H4 (cell line): ENCODE measurements at regions not wholly inside any gene's neighbourhood (a gene's known extent, or its start where the extent isn't known, plus 50 kb on each side); places are given as distances from the start of the nearest gene placed in this dataset.

Experiments
- DNase-seq: peaks from one replicate; pipeline ENCODE4 v3.0.0-alpha.2; 2015; ENCODE audit warnings: low spot score

GRCh38 chrX:110430293-110431076 is 71.8 kb downstream of the RTL9 start:
- DNase-seq, result no peak

GRCh38 chrX:110432091-110432905 is 73.7 kb downstream of the RTL9 start:
- no peak for DNase-seq

GRCh38 chrX:110432906-110433215 is 74.2 kb downstream of the RTL9 start:
- no peak for DNase-seq

DNA sequence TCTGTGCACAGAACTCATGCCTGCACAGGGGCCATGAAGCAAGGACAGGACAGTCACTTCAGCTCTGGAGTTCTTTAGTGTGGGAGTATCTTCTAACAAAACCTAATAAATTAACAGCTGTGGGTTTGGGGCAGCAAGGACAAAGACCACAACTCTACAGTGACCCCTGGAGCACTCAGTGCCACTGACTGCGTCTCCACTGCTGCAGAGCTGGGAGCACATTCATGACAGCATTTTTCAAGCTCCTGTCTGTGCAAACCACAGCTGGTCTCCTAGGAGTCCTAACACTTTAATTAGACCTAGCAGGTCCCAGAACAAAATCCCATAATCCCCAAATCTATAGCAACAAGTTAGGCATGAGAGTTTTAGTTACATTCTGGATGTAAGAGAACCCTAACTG is 76.5 kb downstream of the RTL9 start:
- DNase-seq, result no peak

DNA sequence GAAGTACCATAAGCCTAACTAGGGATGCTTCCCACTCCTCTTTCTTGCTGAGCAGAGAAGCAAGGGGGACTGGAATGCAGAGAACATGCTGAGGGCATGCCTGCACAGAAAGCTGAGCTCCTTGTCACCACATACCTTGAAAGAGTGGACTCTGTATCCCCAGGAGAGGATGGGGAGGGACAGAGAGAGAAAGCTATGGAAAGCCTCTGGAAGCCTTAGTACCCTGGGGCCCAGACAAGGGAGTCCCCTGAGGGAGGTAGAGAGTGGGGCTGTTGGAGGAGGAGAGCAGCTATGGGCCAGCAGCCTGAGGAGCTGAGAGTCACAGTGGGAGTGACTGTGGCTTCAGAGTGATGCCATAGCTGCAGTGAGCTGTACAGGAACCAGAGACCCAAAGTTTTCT is 77.9 kb downstream of the RTL9 start:
- no peak for DNase-seq

- DNase-seq, result no peak
Measured at GRCh38 chrX:110437686-110438085, 79.0 kb downstream of the RTL9 start.

GRCh38 chrX:110440016-110440805 is 81.6 kb downstream of the RTL9 start:
- DNase-seq, result no peak

DNA sequence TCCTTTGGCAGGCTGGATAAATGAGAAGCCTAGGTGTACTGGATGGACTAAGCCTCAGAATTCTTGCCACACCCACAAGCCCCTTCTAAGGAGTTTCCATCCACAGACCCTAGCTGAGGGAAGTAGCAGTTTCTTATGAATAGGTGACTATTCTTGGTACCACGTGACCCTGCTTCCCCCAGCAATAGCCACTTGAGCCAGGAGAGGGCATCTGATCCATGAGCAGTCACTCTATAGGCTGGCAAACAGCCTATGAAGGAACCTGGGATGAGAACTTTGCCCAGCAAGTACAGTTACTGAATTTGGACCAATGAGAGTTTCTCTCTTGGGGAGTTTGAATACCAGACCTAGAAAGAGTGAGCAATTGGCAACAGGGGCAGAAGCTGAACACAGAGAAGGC is 84.0 kb downstream of the RTL9 start:
- DNase-seq, result peak; percentile 76

GRCh38 chrX:110444996-110445395 is 86.3 kb downstream of the RTL9 start:
- no peak for DNase-seq

GRCh38 chrX:110448459-110448858 is 89.8 kb downstream of the RTL9 start:
- DNase-seq, result no peak

GRCh38 chrX:110449312-110449711 is 90.7 kb downstream of the RTL9 start:
- no peak for DNase-seq

GRCh38 chrX:110450050-110450449 is 91.4 kb downstream of the RTL9 start:
- DNase-seq, result peak; percentile 53

GRCh38 chrX:110454336-110454735 is 95.7 kb downstream of the RTL9 start:
- no peak for DNase-seq

GRCh38 chrX:110462957-110463356 is 104.3 kb downstream of the RTL9 start:
- no peak for DNase-seq

GRCh38 chrX:110466790-110467189 is 108.1 kb downstream of the RTL9 start:
- no peak for DNase-seq

GRCh38 chrX:110472265-110472664 is 113.6 kb downstream of the RTL9 start:
- no peak for DNase-seq

DNA sequence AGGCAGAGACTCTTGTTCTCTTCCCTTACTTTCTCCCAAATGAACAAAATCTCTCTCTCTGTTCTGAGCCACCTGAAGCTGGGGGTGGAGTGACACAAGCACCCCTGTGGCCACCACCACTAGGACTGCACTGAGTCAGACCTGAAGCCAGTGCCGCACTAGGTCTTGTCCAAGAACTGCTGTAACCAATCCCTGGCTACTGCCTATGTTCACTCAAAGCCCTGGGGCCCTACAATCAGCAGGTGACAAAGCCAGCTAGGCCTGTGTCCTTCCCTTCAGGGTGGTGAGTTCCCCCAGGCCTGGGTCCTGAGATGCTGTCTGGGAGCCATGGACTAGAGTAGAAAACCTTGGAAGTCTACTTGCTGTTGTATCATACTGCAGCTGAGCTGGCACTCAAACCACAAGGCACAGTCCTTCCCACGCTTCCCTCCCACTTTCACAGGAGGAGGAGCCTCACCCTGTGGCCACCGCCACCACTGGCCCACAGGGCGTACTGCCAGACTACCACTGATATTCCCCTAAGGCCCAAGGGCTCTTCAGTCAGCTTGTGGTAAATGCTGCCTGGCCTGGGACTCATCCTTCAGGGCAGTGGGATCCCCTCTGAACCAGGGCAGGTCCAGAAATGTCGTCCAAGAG is 119.1 kb downstream of the RTL9 start:
- DNase-seq, result peak; percentile 45

- no peak for DNase-seq
Measured at GRCh38 chrX:110491846-110492620, 133.4 kb downstream of the RTL9 start.

DNA sequence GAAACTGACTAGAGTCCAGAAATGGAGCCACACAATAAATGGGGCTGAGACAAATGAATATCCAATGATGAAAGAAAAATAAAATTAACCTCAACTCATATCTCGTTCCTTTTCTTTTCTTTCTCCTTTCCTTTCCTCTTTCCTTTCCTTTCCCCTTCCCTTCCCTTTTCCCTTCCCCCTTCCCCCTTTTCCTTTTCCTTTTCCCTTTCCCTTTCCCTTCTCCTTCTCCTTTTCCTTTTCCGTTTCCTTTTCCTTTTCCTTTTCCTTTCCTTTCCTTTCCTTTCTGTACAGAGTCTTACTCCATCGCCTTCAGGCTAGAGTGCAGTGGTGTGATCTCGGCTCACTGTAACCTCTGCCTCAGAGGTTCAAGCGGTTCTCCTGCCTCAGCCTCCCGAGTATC is 146.3 kb downstream of the RTL9 start:
- no peak for DNase-seq

DNA sequence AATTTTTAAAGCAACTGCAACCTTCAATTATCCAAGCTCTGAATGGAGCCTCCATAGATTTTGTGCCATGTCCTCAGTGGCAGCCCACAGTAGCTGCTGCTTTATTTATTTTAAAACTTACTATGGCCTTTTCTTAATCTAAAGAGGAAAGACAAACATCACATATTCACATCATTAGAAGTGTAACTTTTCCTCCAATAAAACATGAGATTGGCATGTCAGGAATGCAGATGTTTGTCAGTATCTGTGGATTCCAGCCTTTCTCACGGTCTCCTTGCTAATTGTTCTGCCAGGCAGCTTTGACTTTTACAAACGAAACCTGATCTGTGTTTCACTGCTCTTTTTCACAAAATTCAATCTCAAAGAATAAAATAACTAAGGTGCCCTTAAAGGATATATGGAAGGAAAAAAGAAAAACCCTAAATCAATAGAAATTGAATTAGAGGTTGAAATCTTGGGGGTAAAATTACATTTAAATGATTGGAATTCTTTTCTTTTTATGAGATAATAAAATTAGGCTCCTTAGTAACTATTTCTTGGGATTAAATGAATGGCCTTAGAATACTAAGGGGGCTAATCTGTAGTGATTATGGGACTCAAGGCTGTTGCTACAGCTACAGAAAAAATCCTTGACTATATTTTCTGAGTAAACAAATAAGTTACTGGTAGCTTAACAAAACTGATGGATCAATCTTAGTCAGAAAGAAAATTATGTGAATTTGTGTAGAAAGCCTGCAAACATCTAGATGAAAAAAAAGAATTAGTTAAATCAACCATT is 151.3 kb downstream of the RTL9 start:
- peak; percentile 5 for DNase-seq
